Activated CD8-positive, alpha-beta memory T cell treated with anti-CD3 and anti-CD28 coated beads for 24 hours (primary cell): ENCODE measurements at regions not wholly inside any gene's neighbourhood (a gene's known extent, or its start where the extent isn't known, plus 50 kb on each side); places are given as distances from the start of the nearest gene placed in this dataset.

ENCODE experiments used
- DNase-seq: peaks from one replicate; pipeline ENCODE4 v3.0.0-alpha.2; 2020

- DNase-seq: no peak
These were observed 291.1 kb upstream of the ROPN1 start for GRCh38 chr3:124282751-124283651.

GRCh38 chr3:124283652-124284023 lies 291.7 kb upstream of the ROPN1 start:
- no peak for DNase-seq

GRCh38 chr3:124288996-124289395 lies 297.1 kb upstream of the ROPN1 start:
- no peak for DNase-seq

GRCh38 chr3:124291008-124291407 lies 299.1 kb upstream of the ROPN1 start:
- DNase-seq: no peak

- no peak for DNase-seq
These were observed 300.4 kb upstream of the ROPN1 start for GRCh38 chr3:124292329-124292728.

GRCh38 chr3:124293584-124293983 lies 301.7 kb upstream of the ROPN1 start:
- DNase-seq: no peak

- no peak for DNase-seq
These were observed 303.4 kb upstream of the ROPN1 start for GRCh38 chr3:124295362-124295761.

- no peak for DNase-seq
These were observed 304.5 kb upstream of the ROPN1 start for GRCh38 chr3:124296406-124296805.

- DNase-seq: no peak
These were observed 305.4 kb upstream of the ROPN1 start for GRCh38 chr3:124297062-124297980.

GRCh38 chr3:124298301-124298700 lies 306.4 kb upstream of the ROPN1 start:
- DNase-seq: no peak

- no peak for DNase-seq
These were observed 307.0 kb upstream of the ROPN1 start for GRCh38 chr3:124298951-124299350.

- no peak for DNase-seq
These were observed 307.9 kb upstream of the ROPN1 start for GRCh38 chr3:124299831-124300230.

- no peak for DNase-seq
These were observed 308.5 kb upstream of the ROPN1 start for GRCh38 chr3:124300416-124300815.

- no peak for DNase-seq
These were observed 311.5 kb upstream of the ROPN1 start for GRCh38 chr3:124303305-124303910.

GRCh38 chr3:124306665-124307064 lies 314.7 kb upstream of the ROPN1 start:
- no peak for DNase-seq

- no peak for DNase-seq
These were observed 321.7 kb upstream of the ROPN1 start for GRCh38 chr3:124313621-124314020.

- DNase-seq: no peak
These were observed 323.5 kb upstream of the ROPN1 start for GRCh38 chr3:124315215-124316033.

- DNase-seq: no peak
These were observed 324.0 kb upstream of the ROPN1 start for GRCh38 chr3:124316034-124316287.

GRCh38 chr3:124318014-124318413 lies 326.1 kb upstream of the ROPN1 start:
- DNase-seq: no peak

GRCh38 chr3:124318656-124319055 lies 326.7 kb upstream of the ROPN1 start:
- no peak for DNase-seq

- no peak for DNase-seq
These were observed 329.1 kb upstream of the ROPN1 start for GRCh38 chr3:124320976-124321375.

GRCh38 chr3:124322309-124322880 lies 330.5 kb upstream of the ROPN1 start:
- no peak for DNase-seq
